Jurkat, Clone E6-1 (cell line): ENCODE measurements at regions not wholly inside any gene's neighbourhood (a gene's known extent, or its start where the extent isn't known, plus 50 kb on each side); places are given as distances from the start of the nearest gene placed in this dataset.

Experiments
- DNase-seq: peaks from one replicate; pipeline ENCODE4 v3.0.0-alpha.2; 2011; ENCODE audit warnings: low read depth, low spot score
- H3K4me3 ChIP-seq: 2 replicates; pipeline ENCODE4 v1.5.1; 2011; ENCODE audit warnings: mild to moderate bottlenecking, low read length, control low read depth, moderate library complexity

DNA sequence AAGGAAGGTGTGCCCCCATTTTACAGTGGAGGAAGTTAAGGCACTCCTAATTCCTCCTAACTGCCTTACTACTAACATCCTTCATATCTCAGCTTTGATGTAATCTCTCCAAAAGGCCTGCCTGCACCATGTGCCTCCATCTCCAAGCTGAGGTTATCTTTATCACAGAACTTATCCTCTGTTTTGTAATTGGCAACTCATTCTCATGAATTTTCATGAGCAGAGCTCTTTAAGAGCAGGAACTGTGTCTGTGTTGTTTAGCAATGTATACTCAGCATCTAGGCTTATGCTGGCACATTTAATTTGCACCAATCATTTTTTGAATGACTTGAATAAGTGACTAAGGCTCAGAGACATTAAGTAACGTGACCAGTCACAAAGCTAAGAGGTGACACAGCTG, 147.9 kb upstream of the VLDLR start:
- no peak for DNase-seq
- no peak overlapping the region for H3K4me3 ChIP-seq

DNA sequence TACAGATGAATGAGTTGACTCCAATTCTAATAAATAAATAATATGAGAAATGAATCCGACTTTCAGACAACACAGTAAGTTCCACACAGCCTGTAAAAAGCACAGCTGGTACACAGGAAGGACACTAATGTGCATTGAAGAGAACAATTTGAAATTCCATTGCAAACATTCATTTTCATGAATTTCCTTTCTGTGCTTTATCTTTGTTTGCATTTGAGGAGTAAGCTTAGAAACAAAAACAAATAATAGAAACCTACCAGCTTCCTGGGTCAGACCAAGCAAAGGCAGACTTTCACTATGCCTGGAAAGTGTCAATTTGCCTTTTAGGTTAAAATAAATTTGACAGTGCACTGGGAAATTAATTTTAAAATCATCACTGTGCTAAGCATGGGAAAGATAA, 143.8 kb upstream of the VLDLR start:
- DNase-seq = no peak

DNA sequence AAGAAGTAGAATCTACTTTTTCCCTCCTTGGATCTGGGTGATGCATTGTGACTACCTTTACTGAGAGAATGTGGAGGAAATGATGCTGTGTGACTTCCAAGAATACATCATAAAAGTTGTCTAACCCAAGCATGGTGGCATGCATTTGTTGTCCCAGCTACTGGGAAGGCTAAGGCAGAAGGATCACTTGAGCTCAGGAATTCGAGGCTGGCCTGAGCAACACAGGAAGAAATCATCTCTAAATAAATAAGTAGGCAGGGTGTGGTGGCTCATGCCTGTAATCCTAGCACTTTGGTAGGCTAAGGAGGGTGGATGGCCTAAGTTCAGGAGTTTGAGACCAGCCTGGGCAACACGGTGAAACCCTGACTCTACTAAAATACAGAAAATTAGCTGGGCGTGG, 143.2 kb upstream of the VLDLR start:
- DNase-seq = no peak

More for the DNA sequence above, 143.8 kb upstream of the VLDLR start:
- H3K4me3 ChIP-seq = no peak overlapping the region

DNA sequence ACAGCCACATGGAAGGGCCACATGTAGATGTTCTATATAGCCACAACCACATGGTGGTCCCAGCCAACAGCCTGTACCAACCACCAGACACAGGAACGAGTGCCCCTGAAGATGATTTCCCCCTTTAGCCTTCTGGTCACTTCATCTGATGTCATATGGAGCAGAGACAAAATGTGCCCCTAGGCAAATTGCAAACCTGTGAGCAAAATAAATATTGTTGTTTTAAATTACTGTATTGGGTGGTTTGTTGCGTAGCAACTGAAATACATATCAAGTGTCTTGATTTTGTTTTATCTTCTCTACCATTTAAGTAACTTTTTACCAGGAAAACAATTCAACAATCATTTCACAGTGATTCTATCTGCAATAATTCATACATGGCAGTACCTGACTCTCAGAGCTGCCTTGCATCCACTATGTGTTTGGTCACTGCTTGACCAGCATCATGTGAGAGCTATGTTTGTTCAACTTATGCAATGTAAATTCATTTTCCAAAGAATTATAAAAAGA, 142.5 kb upstream of the VLDLR start:
- no peak for DNase-seq
- H3K4me3 ChIP-seq = no peak overlapping the region

More for the DNA sequence above, 143.2 kb upstream of the VLDLR start:
- H3K4me3 ChIP-seq = no peak overlapping the region

DNA sequence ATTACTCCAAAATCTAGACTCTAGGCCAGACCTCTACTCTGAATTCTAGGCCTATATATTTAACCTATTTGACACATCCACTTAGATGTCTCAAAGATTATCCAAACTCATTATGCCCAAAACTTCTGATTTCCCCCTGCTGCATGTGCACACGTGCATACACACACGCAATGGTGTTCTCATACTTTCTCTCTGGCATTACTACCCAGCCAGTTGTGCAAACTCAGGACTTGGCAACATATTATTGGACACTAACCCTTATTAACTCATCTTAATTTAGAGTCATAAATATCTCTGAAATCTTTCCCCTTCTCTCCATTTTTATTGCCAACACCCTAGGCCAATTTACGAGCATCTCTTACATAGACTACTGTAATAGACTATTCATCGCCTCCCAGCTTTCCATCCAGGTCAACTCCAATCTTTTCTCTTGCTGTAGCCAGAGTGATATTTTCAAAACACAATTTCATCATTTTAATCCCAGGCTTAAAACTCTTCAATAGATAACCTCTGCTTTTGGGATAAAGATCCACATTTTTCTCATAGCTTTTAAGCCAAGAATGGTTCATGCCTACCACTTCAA, 141.2 kb upstream of the VLDLR start:
- DNase-seq = no peak
- no peak overlapping the region for H3K4me3 ChIP-seq

DNA sequence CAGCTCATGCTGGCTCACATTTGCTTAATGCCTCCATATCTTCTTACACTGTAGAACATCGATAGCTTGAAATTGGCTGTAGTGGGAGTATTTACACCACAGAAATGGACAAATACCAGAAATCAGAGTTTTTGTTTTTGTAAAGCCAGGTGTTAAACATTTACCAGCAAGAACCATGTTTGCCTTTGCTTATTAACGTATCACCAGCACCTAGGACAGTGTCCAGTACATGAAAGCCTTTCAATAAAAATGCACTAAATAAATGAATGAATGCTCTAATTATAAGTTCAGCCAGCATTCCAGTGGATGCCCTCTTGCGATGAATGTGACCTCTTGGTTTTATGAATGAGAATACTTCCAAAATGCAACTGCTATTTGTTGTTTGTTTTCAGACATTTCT, 140.4 kb upstream of the VLDLR start:
- DNase-seq = no peak
- H3K4me3 ChIP-seq = no peak overlapping the region

DNA sequence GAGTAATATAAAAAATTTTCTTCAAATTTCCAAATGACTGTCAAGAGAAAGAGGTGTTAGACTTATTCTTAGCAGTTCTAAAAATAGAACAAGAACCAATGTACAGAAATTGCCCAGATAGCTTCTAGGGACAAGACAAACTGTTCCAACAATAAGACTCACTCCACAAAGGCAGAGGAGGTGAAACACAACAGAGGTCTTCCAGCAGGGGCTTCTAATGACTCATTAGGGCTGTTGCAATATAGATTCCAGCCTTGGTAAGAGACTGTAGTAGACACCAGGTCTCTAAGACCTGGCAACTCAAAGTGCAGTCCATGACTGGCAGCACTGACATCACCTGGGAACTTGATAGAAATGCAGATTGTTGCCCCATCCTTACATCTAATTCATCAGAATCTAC, 134.6 kb upstream of the VLDLR start:
- DNase-seq = no peak
- H3K4me3 ChIP-seq = no peak overlapping the region

DNA sequence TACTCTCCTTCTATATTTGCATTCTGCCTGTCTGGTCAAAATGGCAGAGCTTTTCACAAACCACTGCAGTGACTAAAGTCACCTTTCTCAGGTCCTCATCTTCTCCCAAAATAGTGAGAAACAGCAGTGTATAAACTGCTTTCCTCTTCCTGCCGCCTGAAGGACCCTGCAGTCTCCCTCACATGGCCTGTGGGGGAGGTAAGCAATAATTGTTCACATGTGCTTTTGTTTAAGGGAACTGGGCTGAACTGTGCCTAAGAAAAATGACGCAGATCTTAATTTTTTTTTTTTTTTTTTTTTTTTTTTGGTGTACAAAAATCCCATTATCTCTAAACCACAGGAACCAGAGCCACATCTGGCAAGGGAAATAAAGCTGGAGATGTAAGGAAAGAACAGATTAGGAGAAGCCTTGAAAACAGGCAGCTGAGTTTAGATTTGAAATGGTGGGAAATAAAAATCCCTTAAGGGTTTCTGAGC, 131.7 kb upstream of the VLDLR start:
- no peak overlapping the region for H3K4me3 ChIP-seq
- no peak for DNase-seq

DNA sequence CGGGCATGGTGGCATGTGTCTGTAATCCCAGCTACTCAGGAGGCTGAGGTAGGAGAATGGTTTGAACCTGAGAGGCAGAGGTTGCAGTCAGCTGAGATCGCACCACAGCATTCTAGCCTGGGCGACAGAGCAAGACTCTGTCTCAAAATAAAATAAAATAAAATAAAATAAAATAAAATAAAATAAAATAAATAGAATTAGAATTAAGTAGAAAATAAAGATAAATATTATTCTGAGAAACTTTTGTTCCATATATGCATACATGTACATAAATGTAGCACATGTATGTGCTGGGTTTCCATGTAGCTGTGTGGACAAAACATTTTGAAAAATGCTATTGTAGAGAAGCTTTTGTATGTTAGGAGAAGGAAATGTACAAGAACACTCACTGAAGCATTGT, 129.4 kb upstream of the VLDLR start:
- no peak for DNase-seq
- no peak overlapping the region for H3K4me3 ChIP-seq

DNA sequence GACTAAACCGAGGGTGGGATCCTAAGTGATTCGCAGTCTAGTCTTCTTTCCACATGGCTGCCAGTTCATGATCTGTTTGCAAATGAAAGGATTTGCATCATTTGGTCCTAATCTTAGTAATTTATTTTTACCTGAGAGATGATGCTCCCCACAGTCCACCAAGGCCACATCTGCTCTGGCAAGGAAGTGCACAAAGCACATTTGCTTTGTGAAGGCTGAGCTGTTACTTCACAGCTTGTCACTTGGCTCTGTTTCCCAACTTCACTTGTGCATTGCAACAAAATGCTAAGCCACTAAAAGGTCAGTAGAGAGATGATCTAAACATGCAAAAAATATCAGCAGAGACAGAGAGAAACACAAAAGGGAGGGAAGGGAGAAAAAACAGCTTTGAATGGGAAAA, 128.5 kb upstream of the VLDLR start:
- no peak overlapping the region for H3K4me3 ChIP-seq
- DNase-seq = no peak

DNA sequence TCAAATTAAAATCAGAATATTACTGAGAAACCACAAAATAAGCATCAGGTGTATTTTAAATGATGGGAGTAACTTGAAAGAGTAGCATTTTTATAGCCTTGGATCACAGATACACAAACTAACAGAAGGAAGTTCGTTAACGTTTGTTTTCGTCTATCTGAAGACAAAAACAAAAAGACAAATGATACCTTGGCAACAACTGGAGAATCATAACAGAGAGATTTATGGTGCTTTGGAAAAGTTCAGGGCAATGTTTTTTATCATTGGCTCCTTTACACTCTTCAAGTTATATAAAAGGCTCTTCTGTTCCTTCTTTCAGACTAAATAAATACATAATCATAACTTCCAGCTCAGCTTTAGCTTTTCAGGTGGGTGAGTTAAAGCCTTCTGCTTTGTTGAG, 128.1 kb upstream of the VLDLR start:
- DNase-seq = no peak
- no peak overlapping the region for H3K4me3 ChIP-seq

DNA sequence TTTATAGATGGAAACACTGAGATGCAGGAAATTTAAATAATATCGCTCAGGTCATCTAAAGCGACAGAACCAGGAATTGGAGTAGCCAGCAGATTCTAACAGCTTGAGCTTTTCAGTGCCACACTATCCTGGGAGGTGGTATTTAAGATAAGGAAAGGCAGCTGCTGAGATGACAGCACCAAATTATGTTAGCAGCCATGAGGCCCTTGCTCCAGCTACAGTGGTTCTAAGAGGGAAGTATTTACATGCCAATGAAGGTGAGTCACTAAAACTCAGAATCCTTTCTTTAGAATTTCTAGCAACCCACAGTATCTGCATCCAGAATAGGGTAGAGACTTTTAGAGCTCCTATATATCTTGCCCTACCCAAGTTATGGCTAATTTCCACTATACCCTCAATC, 127.0 kb upstream of the VLDLR start:
- no peak overlapping the region for H3K4me3 ChIP-seq
- no peak for DNase-seq

DNA sequence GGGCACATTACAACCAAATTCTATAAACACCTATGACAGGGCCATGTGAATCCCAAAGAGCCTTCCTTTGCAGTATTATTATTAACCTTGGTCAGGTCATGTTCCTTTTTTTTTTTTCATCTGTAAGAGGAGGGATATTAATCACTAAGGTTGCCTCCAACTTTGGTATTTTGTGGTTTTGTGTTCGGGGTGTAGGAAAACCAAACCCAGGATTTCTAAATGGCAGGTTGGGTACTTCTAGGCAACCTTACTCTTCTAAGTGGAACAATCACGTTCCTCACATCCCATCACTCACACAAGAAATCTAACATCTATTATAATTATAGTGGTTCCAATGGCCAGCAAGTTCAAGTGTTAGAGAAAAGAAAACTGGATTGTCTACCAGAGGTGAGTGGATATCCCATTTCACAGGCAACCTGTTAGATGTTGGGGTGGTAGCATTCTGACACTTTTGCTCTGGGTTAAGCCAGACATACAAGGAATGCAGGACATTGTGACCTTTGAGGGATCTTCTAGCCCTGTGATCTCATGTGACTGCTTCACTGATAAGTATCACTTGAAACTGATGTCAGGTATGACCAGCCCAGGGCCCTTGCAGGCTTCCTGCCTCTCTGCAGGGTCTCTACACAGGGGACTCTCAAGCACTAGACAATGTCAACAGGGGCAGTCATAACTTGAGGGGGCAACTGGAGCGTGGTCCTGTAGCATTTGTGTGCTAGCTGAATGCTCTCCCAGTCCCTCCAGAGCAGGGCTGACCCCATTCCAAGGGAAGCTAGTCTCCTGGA, 126.2 kb upstream of the VLDLR start:
- DNase-seq = no peak

DNA sequence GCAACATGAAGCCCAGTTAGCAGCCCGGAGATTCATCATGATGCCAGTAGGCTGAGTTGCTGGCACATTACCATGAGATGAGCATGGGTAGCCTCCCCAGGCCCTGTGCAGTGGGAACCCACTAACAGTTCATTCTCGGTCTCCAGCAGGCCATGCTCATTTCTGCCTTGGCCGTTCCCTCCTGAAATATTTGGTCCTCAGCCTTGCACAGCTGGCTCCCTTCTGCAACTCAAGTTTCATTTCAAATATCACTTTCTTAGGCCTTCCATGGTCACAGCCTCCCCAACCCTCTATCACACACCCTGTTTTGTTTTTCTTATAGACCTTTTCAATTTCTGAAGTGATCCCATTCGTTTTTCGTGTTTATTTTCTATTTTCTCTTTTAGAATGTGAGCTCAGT, 125.4 kb upstream of the VLDLR start:
- H3K4me3 ChIP-seq = no peak overlapping the region

More for the DNA sequence above, 126.2 kb upstream of the VLDLR start:
- H3K4me3 ChIP-seq = no peak overlapping the region

DNA sequence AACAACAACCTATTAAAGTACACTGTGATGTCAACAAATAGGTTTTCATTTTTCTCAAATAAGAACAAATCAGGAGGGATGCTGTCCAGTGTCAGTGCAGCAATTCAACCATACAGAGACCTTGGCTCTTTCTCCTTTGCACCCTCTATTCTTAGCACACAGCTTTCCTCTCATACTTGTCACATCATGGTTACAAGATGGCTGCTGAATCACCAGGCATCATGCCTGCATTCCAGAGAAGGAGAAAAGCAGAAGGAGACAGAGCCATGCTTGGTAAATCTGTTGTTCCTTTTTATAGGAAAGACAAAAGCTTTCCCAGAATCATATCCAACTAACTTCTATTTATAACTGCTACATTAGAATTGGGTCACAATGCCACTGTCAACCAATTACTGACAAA, 124.7 kb upstream of the VLDLR start:
- no peak overlapping the region for H3K4me3 ChIP-seq
- DNase-seq = no peak

More for the DNA sequence above, 125.4 kb upstream of the VLDLR start:
- no peak for DNase-seq

DNA sequence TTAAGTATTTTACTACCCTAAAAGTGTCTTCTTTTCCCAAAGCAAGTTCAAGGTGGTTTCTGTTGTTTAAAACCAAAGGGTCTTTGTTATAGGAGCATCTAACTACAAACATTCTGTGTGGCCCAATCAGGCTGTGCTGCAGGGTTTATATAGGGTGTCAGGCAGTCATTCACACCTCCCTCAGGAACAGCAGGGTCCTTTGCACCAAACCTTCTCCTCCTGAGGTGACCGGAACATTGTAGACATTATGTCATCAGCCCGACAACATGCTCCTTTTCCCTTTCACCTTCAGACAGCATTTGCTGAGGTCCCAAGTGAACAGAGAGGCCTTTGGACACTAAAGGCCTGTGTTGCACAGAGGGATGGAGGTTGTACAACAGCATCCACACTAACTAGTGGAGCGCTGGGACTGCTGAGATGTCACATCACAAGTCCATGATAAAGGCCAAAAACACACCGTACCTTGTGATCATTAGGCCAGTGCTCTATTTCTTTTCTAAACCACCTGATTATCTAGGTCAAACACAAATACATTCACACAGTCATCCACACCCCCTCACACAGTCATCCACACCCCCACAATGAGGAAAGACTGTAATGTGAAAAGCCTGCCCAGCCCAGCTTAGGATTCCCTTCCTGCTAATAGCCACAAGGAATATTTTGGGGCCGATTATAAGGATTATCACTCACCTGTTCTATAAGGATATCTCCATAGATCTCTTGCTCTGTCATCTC, 123.8 kb upstream of the VLDLR start:
- no peak for DNase-seq
- H3K4me3 ChIP-seq = no peak overlapping the region

DNA sequence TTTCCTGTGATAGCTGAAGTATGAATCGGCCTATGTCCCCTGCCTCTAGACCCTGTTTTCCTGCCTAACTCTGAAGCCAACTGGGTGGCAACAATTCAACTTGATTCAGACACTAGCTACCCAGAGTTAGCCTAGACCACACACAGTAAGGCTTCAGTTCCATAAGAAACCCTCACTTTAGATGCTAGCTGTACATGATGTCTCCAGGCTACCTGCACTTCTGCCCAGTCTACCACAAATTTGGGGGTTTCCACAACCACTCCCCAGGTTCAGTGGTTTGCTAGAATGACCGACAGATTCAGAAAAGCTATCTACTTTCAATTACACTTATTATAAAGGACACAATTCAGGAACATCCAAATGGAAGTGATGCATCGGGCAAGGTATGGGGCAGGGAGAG, 119.4 kb upstream of the VLDLR start:
- DNase-seq = no peak
- H3K4me3 ChIP-seq = no peak overlapping the region

DNA sequence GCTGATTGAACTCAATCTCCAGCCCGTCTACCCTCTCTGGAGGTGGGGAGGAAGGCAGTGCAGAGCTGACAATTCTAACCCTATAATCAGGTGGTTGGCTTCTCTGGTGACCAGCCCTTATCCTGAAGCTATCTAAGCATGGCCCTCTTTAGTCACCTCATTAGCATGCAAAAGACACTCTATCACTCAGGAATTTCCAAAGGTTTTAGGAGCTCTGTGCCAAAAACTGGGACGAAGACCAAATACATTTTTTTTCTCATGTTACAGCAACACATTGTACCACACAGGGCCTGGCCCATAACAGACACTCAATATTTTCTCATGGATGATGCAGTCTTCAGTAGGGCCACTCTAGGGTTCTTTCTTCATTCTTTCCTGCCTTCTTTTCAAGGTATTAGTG, 118.8 kb upstream of the VLDLR start:
- DNase-seq = no peak
- H3K4me3 ChIP-seq = no peak overlapping the region

DNA sequence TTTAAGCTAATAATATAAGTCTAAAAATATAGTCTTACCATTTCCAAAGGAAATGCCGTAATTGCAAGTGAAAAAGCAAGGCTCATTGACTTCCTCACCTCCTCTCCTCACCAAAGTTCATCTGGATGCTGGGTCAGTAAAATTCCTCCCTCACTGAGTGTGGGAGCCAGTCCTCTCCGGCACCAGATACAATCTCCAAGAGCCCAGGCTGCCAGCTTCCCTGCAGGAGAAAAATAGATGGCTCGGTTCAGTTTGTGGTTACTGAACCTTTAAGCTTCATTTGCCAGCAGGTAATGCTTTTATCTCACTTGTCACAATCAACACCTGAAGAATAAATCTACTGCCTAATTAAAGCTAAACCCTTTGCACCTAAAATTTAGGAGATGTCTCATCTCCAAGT, 115.3 kb upstream of the VLDLR start:
- no peak for DNase-seq
- H3K4me3 ChIP-seq = no peak overlapping the region

DNA sequence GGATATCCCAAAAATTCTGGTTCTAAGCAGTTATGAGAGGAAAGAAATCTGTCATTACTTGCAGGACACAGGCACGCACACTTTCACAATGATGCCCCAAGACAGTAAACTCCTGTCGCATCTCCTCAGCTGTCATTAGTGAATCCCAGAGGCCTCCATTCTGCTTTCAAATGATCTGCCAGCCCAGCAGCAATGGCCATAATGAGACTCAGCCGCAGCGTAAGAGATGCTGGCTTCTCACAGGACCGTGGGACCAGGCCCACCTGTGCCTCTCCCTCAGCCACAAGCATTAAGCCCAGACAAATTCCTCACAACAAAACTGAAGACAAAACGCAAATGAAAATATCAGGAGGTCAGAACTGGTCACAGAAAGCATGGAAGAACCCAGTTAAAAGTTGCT, 98.0 kb upstream of the VLDLR start:
- no peak overlapping the region for H3K4me3 ChIP-seq
- no peak for DNase-seq
